ENCODE measurements at regions not wholly inside any gene's neighbourhood (a gene's known extent, or its start where the extent isn't known, plus 50 kb on each side); places are given as distances from the start of the nearest gene placed in this dataset.

GRCh38 chr7:41910940-41911600, 208.2 kb upstream of the INHBA start:
- no peak for ATAC-seq
- Mint-ChIP-seq H3K4me3 (no peak overlapping the region), H3K36me3 (no peaks in the 10 kb centered on the region), H3K9me3 (peaks cover 3% of the 10 kb centered on the region), H3K4me1 (peaks cover 27% of the 10 kb centered on the region), H3K27ac (peak overlapping the region; percentile 9), H3K27me3 (no peaks in the 10 kb centered on the region)

GRCh38 chr7:41907444-41907843, 204.6 kb upstream of the INHBA start:
- H3K27ac Mint-ChIP-seq, result no peak overlapping the region
- H3K36me3 Mint-ChIP-seq, result peaks cover 7% of the 10 kb centered on the region
- H3K9me3 Mint-ChIP-seq, result peaks cover 10% of the 10 kb centered on the region
- ATAC-seq, result no peak
- peaks cover 21% of the 10 kb centered on the region for H3K4me1 Mint-ChIP-seq
- no peak overlapping the region for H3K4me3 Mint-ChIP-seq
- no peaks in the 10 kb centered on the region for H3K27me3 Mint-ChIP-seq

GRCh38 chr7:41900532-41900931, 197.6 kb upstream of the INHBA start:
- peaks cover 7% of the 10 kb centered on the region for H3K36me3 Mint-ChIP-seq
- no peak overlapping the region for H3K4me3 Mint-ChIP-seq
- H3K9me3 Mint-ChIP-seq, result peaks cover 6% of the 10 kb centered on the region
- ATAC-seq, result no peak
- H3K27ac Mint-ChIP-seq, result no peak overlapping the region
- no peaks in the 10 kb centered on the region for H3K27me3 Mint-ChIP-seq
- H3K4me1 Mint-ChIP-seq, result no peaks in the 10 kb centered on the region

GRCh38 chr7:41899823-41900433, 197.0 kb upstream of the INHBA start:
- H3K4me1 Mint-ChIP-seq, result no peaks in the 10 kb centered on the region
- H3K9me3 Mint-ChIP-seq, result peaks cover 6% of the 10 kb centered on the region
- ATAC-seq, result no peak
- H3K36me3 Mint-ChIP-seq, result peaks cover 4% of the 10 kb centered on the region
- H3K4me3 Mint-ChIP-seq, result no peak overlapping the region
- H3K27me3 Mint-ChIP-seq, result no peaks in the 10 kb centered on the region
- no peak overlapping the region for H3K27ac Mint-ChIP-seq

- no peak for ATAC-seq
- peaks cover 17% of the 10 kb centered on the region for H3K4me1 Mint-ChIP-seq
Measured at GRCh38 chr7:41893656-41894055, 190.8 kb upstream of the INHBA start.

GRCh38 chr7:41892356-41893100, 189.6 kb upstream of the INHBA start:
- Mint-ChIP-seq H3K4me3 (no peak overlapping the region), H3K36me3 (no peaks in the 10 kb centered on the region), H3K27me3 (no peaks in the 10 kb centered on the region), H3K9me3 (no peaks in the 10 kb centered on the region), H3K27ac (no peak overlapping the region), H3K4me1 (peaks cover 28% of the 10 kb centered on the region)
- no peak for ATAC-seq

More at GRCh38 chr7:41893656-41894055, 190.8 kb upstream of the INHBA start:
- H3K4me3 Mint-ChIP-seq, result no peak overlapping the region
- H3K27me3 Mint-ChIP-seq, result no peaks in the 10 kb centered on the region
- H3K27ac Mint-ChIP-seq, result no peak overlapping the region
- peaks cover 2% of the 10 kb centered on the region for H3K9me3 Mint-ChIP-seq
- no peaks in the 10 kb centered on the region for H3K36me3 Mint-ChIP-seq

- no peaks in the 10 kb centered on the region for H3K9me3 Mint-ChIP-seq
- no peak overlapping the region for H3K27ac Mint-ChIP-seq
- H3K4me1 Mint-ChIP-seq, result peaks cover 33% of the 10 kb centered on the region
- no peak overlapping the region for H3K4me3 Mint-ChIP-seq
- ATAC-seq, result no peak
- H3K36me3 Mint-ChIP-seq, result no peaks in the 10 kb centered on the region
- no peaks in the 10 kb centered on the region for H3K27me3 Mint-ChIP-seq
Measured at GRCh38 chr7:41891950-41892349, 189.1 kb upstream of the INHBA start.

- no peak overlapping the region for H3K27ac Mint-ChIP-seq
- ATAC-seq, result no peak
- H3K36me3 Mint-ChIP-seq, result no peaks in the 10 kb centered on the region
- no peak overlapping the region for H3K4me3 Mint-ChIP-seq
- H3K27me3 Mint-ChIP-seq, result no peaks in the 10 kb centered on the region
- peaks cover 42% of the 10 kb centered on the region for H3K4me1 Mint-ChIP-seq
- H3K9me3 Mint-ChIP-seq, result no peaks in the 10 kb centered on the region
Measured at GRCh38 chr7:41890631-41891274, 187.9 kb upstream of the INHBA start.

GRCh38 chr7:41889472-41889871, 186.6 kb upstream of the INHBA start:
- Mint-ChIP-seq H3K9me3 (no peaks in the 10 kb centered on the region), H3K4me1 (peaks cover 55% of the 10 kb centered on the region), H3K4me3 (no peak overlapping the region), H3K36me3 (no peaks in the 10 kb centered on the region), H3K27ac (peak overlapping the region; percentile 76), H3K27me3 (no peaks in the 10 kb centered on the region)
- ATAC-seq, result peak; percentile 8

- no peaks in the 10 kb centered on the region for H3K27me3 Mint-ChIP-seq
- H3K9me3 Mint-ChIP-seq, result no peaks in the 10 kb centered on the region
- peak; percentile 74 for ATAC-seq
- H3K27ac Mint-ChIP-seq, result peak overlapping the region; percentile 76
- no peaks in the 10 kb centered on the region for H3K36me3 Mint-ChIP-seq
- H3K4me1 Mint-ChIP-seq, result peaks cover 56% of the 10 kb centered on the region
- peak overlapping the region; percentile 29 for H3K4me3 Mint-ChIP-seq
Measured at GRCh38 chr7:41889040-41889439, 186.2 kb upstream of the INHBA start.

GRCh38 chr7:41887416-41887815, 184.5 kb upstream of the INHBA start:
- Mint-ChIP-seq H3K36me3 (no peaks in the 10 kb centered on the region), H3K27me3 (no peaks in the 10 kb centered on the region), H3K4me1 (peaks cover 66% of the 10 kb centered on the region), H3K9me3 (no peaks in the 10 kb centered on the region), H3K27ac (no peak overlapping the region), H3K4me3 (no peak overlapping the region)
- ATAC-seq, result no peak

GRCh38 chr7:41886901-41887311, 184.0 kb upstream of the INHBA start:
- Mint-ChIP-seq H3K36me3 (no peaks in the 10 kb centered on the region), H3K4me3 (no peak overlapping the region), H3K27me3 (no peaks in the 10 kb centered on the region), H3K27ac (no peak overlapping the region), H3K9me3 (no peaks in the 10 kb centered on the region), H3K4me1 (peaks cover 71% of the 10 kb centered on the region)
- no peak for ATAC-seq

GRCh38 chr7:41886262-41886900, 183.5 kb upstream of the INHBA start:
- no peak for ATAC-seq
- Mint-ChIP-seq H3K27ac (no peak overlapping the region), H3K4me3 (no peak overlapping the region), H3K36me3 (no peaks in the 10 kb centered on the region), H3K4me1 (peaks cover 76% of the 10 kb centered on the region), H3K27me3 (no peaks in the 10 kb centered on the region), H3K9me3 (no peaks in the 10 kb centered on the region)

- Mint-ChIP-seq H3K9me3 (no peaks in the 10 kb centered on the region), H3K4me1 (peaks cover 81% of the 10 kb centered on the region), H3K27me3 (no peaks in the 10 kb centered on the region), H3K4me3 (no peak overlapping the region), H3K27ac (no peak overlapping the region), H3K36me3 (no peaks in the 10 kb centered on the region)
- ATAC-seq, result no peak
Measured at GRCh38 chr7:41885748-41886147, 182.9 kb upstream of the INHBA start.

- ATAC-seq, result no peak
- H3K9me3 Mint-ChIP-seq, result peaks cover 3% of the 10 kb centered on the region
- H3K4me1 Mint-ChIP-seq, result peaks cover 82% of the 10 kb centered on the region
- H3K27me3 Mint-ChIP-seq, result no peaks in the 10 kb centered on the region
- H3K4me3 Mint-ChIP-seq, result no peak overlapping the region
- H3K27ac Mint-ChIP-seq, result no peak overlapping the region
- H3K36me3 Mint-ChIP-seq, result no peaks in the 10 kb centered on the region
Measured at GRCh38 chr7:41885078-41885477, 182.2 kb upstream of the INHBA start.
